HEK293 (cell line): ENCODE measurements at regions not wholly inside any gene's neighbourhood (a gene's known extent, or its start where the extent isn't known, plus 50 kb on each side); places are given as distances from the start of the nearest gene placed in this dataset.
A peak's percentile ranks its signal among the peaks of the same experiment; 100 is the strongest.

Source experiments
- CTCF ChIA-PET: fragments of 350-600 bp; formaldehyde crosslinking; extraction: SDS; loops from one replicate; lab custom pipeline; 2021; ENCODE audit warnings: antibody characterized with exemption; lab: Yijun Ruan, JAX
- POLR2A ChIA-PET: fragments of 300-600 bp; formaldehyde crosslinking; extraction: SDS; loops from one replicate; lab custom pipeline; 2020; ENCODE audit warnings: antibody characterized with exemption, inconsistent platforms; lab: Yijun Ruan, JAX
- H3K27ac ChIP-seq: fragments of 200-500 bp; sonication (Bioruptor generic); 2 replicates; pipeline ENCODE4 v1.5.1; 2014; ENCODE audit warnings: low read depth, low read length, control low read depth, inconsistent platforms; ENCODE audit errors: extremely low read depth
- H3K36me3 ChIP-seq, 2 experiments: fragments of 200-500 bp in 1 of 2; sonication (Bioruptor generic) in 1 of 2; 1 replicate in 1 of 2; 2 replicates in 1 of 2; pipeline ENCODE4 v1.5.1; 2014 to 2017; ENCODE audit warnings: inconsistent platforms in 2 of 2, low read length in 2 of 2; ENCODE audit not compliant: control insufficient read depth in 2 of 2, insufficient read depth in 1 of 2
- H3K4me1 ChIP-seq: fragments of 200-500 bp; sonication (Bioruptor generic); 2 replicates; pipeline ENCODE4 v1.5.1; 2014; ENCODE audit warnings: mild to moderate bottlenecking, low read length, inconsistent platforms; ENCODE audit not compliant: control insufficient read depth, insufficient read depth
- H3K4me3 ChIP-seq: 2 replicates; pipeline ENCODE4 v1.5.1; 2011; ENCODE audit warnings: low read depth, mild to moderate bottlenecking, control low read depth, low read length, moderate library complexity
- H3K9me3 ChIP-seq: fragments of 200-500 bp; sonication (Bioruptor generic); 2 replicates; pipeline ENCODE4 v1.5.1; 2014; ENCODE audit warnings: low read depth, low read length, inconsistent platforms; ENCODE audit not compliant: control insufficient read depth, insufficient read depth
- BCL11B ChIP-seq: fragments of 450-650 bp; formaldehyde crosslinking; IDR thresholded peaks from 2 replicates; pipeline ENCODE4 v1.5.1; 2016; ENCODE audit warnings: low read depth, missing biosample characterization, missing genetic modification characterization
- INSM2 ChIP-seq: fragments of 450-650 bp; formaldehyde crosslinking; IDR thresholded peaks from 2 replicates; pipeline ENCODE4 v1.5.1; 2016; ENCODE audit warnings: missing biosample characterization, missing genetic modification characterization
- KLF7 ChIP-seq: fragments of 450-650 bp; formaldehyde crosslinking; IDR thresholded peaks from 2 replicates; pipeline ENCODE4 v1.5.1; 2016; ENCODE audit warnings: missing biosample characterization, missing genetic modification characterization, borderline replicate concordance
- RBAK ChIP-seq: fragments of 450-650 bp; formaldehyde crosslinking; IDR thresholded peaks from 2 replicates; pipeline ENCODE4 v1.5.1; 2016; ENCODE audit warnings: missing biosample characterization, missing genetic modification characterization
- SALL2 ChIP-seq: fragments of 450-650 bp; formaldehyde crosslinking; IDR thresholded peaks from 2 replicates; pipeline ENCODE4 v1.5.0; 2017; ENCODE audit warnings: missing biosample characterization, mild to moderate bottlenecking, missing genetic modification characterization, borderline replicate concordance
- SCRT1 ChIP-seq: fragments of 450-650 bp; formaldehyde crosslinking; IDR thresholded peaks from 2 replicates; pipeline ENCODE4 v1.5.1; 2016; ENCODE audit warnings: missing biosample characterization, missing genetic modification characterization, borderline replicate concordance
- SP3 ChIP-seq: fragments of 450-650 bp; formaldehyde crosslinking; IDR thresholded peaks from 2 replicates; pipeline ENCODE4 v1.5.1; 2016; ENCODE audit warnings: missing biosample characterization, missing genetic modification characterization
- ZFP69B ChIP-seq: fragments of 450-650 bp; formaldehyde crosslinking; IDR thresholded peaks from 2 replicates; pipeline ENCODE4 v1.5.1; 2016; ENCODE audit warnings: missing biosample characterization, missing genetic modification characterization
- ZNF121 ChIP-seq: fragments of 450-650 bp; formaldehyde crosslinking; IDR thresholded peaks from 2 replicates; pipeline ENCODE4 v1.5.1; 2016; ENCODE audit warnings: missing biosample characterization, missing genetic modification characterization
- ZNF146 ChIP-seq: fragments of 450-650 bp; formaldehyde crosslinking; IDR thresholded peaks from 2 replicates; pipeline ENCODE4 v1.5.1; 2016; ENCODE audit warnings: missing biosample characterization, missing genetic modification characterization
- ZNF148 ChIP-seq: fragments of 450-650 bp; formaldehyde crosslinking; IDR thresholded peaks from 2 replicates; pipeline ENCODE4 v1.5.0; 2017; ENCODE audit warnings: missing biosample characterization, missing genetic modification characterization, borderline replicate concordance
- ZNF24 ChIP-seq: fragments of 450-650 bp; formaldehyde crosslinking; IDR thresholded peaks from 2 replicates; pipeline ENCODE4 v1.5.1; 2016; ENCODE audit warnings: missing biosample characterization, missing genetic modification characterization
- ZNF354C ChIP-seq: fragments of 450-650 bp; formaldehyde crosslinking; IDR thresholded peaks from 2 replicates; pipeline ENCODE4 v1.5.1; 2016; ENCODE audit warnings: missing biosample characterization, missing genetic modification characterization, low read depth, borderline replicate concordance
- ZNF362 ChIP-seq: fragments of 450-650 bp; formaldehyde crosslinking; IDR thresholded peaks from 2 replicates; pipeline ENCODE4 v1.5.1; 2016; ENCODE audit warnings: missing biosample characterization, missing genetic modification characterization
- ZNF366 ChIP-seq: fragments of 450-650 bp; formaldehyde crosslinking; conservative IDR thresholded peaks from 2 replicates; pipeline ENCODE4 v1.5.1; 2016; ENCODE audit warnings: missing biosample characterization, missing genetic modification characterization
- ZNF404 ChIP-seq: fragments of 450-650 bp; formaldehyde crosslinking; IDR thresholded peaks from 2 replicates; pipeline ENCODE4 v1.5.1; 2017; ENCODE audit warnings: missing biosample characterization, missing genetic modification characterization
- ZNF585B ChIP-seq: fragments of 450-650 bp; formaldehyde crosslinking; IDR thresholded peaks from 2 replicates; pipeline ENCODE4 v1.5.1; 2016; ENCODE audit warnings: missing biosample characterization, missing genetic modification characterization
- ZNF629 ChIP-seq: fragments of 450-650 bp; formaldehyde crosslinking; IDR thresholded peaks from 2 replicates; pipeline ENCODE4 v1.5.1; 2017; ENCODE audit warnings: missing biosample characterization, missing genetic modification characterization
- ZNF747 ChIP-seq: fragments of 450-650 bp; formaldehyde crosslinking; IDR thresholded peaks from 2 replicates; pipeline ENCODE4 v1.5.1; 2016; ENCODE audit warnings: missing biosample characterization, missing genetic modification characterization
- ZNF830 ChIP-seq: fragments of 450-650 bp; IDR thresholded peaks from 2 replicates; pipeline ENCODE4 v1.5.0; 2018; ENCODE audit warnings: missing biosample characterization, missing genetic modification characterization, low read depth, mild to moderate bottlenecking, moderate library complexity

GRCh38 chr16:86210403-86211193, 299.7 kb upstream of the FOXF1 start:
- no peak overlapping the region for H3K27ac ChIP-seq
- H3K4me3 ChIP-seq: no peak overlapping the region
- H3K4me1 ChIP-seq: no peaks in the 10 kb centered on the region
- H3K36me3 ChIP-seq: no peaks in the 10 kb centered on the region
- no peaks in the 10 kb centered on the region for H3K9me3 ChIP-seq
- TF ChIP-seq ZNF585B: 0 out of 2 replicates have a peak, but pooled peaks have one; percentile 38
- no peak for TF ChIP-seq ZNF354C (tag by site-specific recombination)
- TF ChIP-seq, all 188 proteins: peak for 1
- ChIA-PET POLR2A (no interaction called here), CTCF (no interaction called here)

GRCh38 chr16:86211265-86211664, 299.1 kb upstream of the FOXF1 start:
- Histone ChIP-seq H3K27ac (no peak overlapping the region), H3K36me3 (no peaks in the 10 kb centered on the region), H3K4me1 (no peaks in the 10 kb centered on the region), H3K4me3 (no peak overlapping the region), H3K9me3 (no peaks in the 10 kb centered on the region)
- TF ChIP-seq ZNF121 (tag by site-specific recombination) (no peak), ZNF404 (tag by site-specific recombination) (no peak), SCRT1 (tag by site-specific recombination) (no peak), ZNF362 (no peak), SP3 (tag by site-specific recombination) (no peak), ZNF148 (tag by site-specific recombination) (no peak), INSM2 (tag by site-specific recombination) (no peak), RBAK (tag by site-specific recombination) (no peak), ZNF146 (no peak), ZNF747 (no peak), ZFP69B (tag by site-specific recombination) (no peak), ZNF24 (no peak), ZNF366 (tag by site-specific recombination) (no peak), SALL2 (tag by site-specific recombination) (no peak), ZNF629 (no peak), KLF7 (tag by site-specific recombination) (no peak), BCL11B (tag by site-specific recombination) (no peak), ZNF830 (no peak)
- ChIA-PET POLR2A (no interaction called here), CTCF (no interaction called here)
